Smooth muscle cell (in vitro differentiated cells): ENCODE measurements at regions not wholly inside any gene's neighbourhood (a gene's known extent, or its start where the extent isn't known, plus 50 kb on each side); places are given as distances from the start of the nearest gene placed in this dataset.
"Not testable (repeated sequence)": the region's sequence is repeated elsewhere in the genome, so short reads cannot be mapped to it uniquely, and the experiment has no call there.

Experiments used
- DNase-seq: peaks from one replicate; lab custom pipeline; 2025; ENCODE audit not compliant: unreplicated experiment; lab: John Stamatoyannopoulos, UW
- H2AFZ ChIP-seq: fragments of 200-600 bp; sonication (generic); 2 replicates; pipeline ENCODE4 v1.6.0; 2016; ENCODE audit warnings: antibody characterized with exemption, low read depth, mild to moderate bottlenecking
- H3F3A ChIP-seq: fragments of 200-600 bp; sonication (generic); 2 replicates; pipeline ENCODE4 v1.6.0; 2017; ENCODE audit warnings: antibody characterized with exemption, low read depth
- H3K27ac ChIP-seq: fragments of 200-600 bp; sonication (generic); 2 replicates; pipeline ENCODE4 v1.5.1; 2016; ENCODE audit warnings: low read depth, mild to moderate bottlenecking
- H3K27me3 ChIP-seq: fragments of 200-600 bp; sonication (generic); 2 replicates; pipeline ENCODE4 v1.6.1; 2016; ENCODE audit warnings: low read depth, mild to moderate bottlenecking
- H3K36me3 ChIP-seq: fragments of 200-600 bp; sonication (generic); 2 replicates; pipeline ENCODE4 v1.5.1; 2016; ENCODE audit warnings: low read depth
- H3K4me1 ChIP-seq: fragments of 200-600 bp; sonication (generic); 2 replicates; pipeline ENCODE4 v1.5.1; 2016; ENCODE audit warnings: low read depth
- H3K4me2 ChIP-seq: fragments of 200-600 bp; sonication (generic); 2 replicates; pipeline ENCODE4 v1.6.0; 2016; ENCODE audit warnings: mild to moderate bottlenecking
- H3K4me3 ChIP-seq: fragments of 200-600 bp; sonication (generic); 2 replicates; pipeline ENCODE4 v1.5.1; 2016; ENCODE audit warnings: mild to moderate bottlenecking
- H3K79me2 ChIP-seq: fragments of 200-600 bp; sonication (generic); 2 replicates; pipeline ENCODE4 v1.6.0; 2016; ENCODE audit warnings: low read depth, mild to moderate bottlenecking
- H3K9ac ChIP-seq: fragments of 200-600 bp; sonication (generic); 2 replicates; pipeline ENCODE4 v1.6.0; 2016; ENCODE audit warnings: low read depth
- H3K9me3 ChIP-seq: fragments of 200-600 bp; sonication (generic); replicated peaks from 2 replicates; pipeline ENCODE4 v1.5.1; 2016; ENCODE audit warnings: low read depth
- H4K20me1 ChIP-seq: fragments of 200-600 bp; sonication (generic); 2 replicates; pipeline ENCODE4 v1.6.0; 2016; ENCODE audit warnings: low read depth
- WGBS: methylation state at CpG from one replicate; pipeline ENCODE4 v1.1.7; 2016; ENCODE audit warnings: low lambda C conversion rate; 5-methylcytosine and 5-hydroxymethylcytosine counted together
- TF ChIP-seq, protein P1 (sequence below): fragments of 200-600 bp; sonication (generic); IDR thresholded peaks from 2 replicates; pipeline ENCODE4 v1.5.1; 2017; ENCODE audit warnings: borderline replicate concordance, mild to moderate bottlenecking, antibody characterized with exemption; ENCODE audit not compliant: insufficient read depth, poor library complexity, severe bottlenecking

GRCh38 chr11:90288212-90288821 is 65.5 kb upstream of the CHORDC1 start:
- Histone ChIP-seq H3K9ac (no peak overlapping the region), H3K27me3 (no peaks in the 10 kb centered on the region), H4K20me1 (no peaks in the 10 kb centered on the region)

DNA sequence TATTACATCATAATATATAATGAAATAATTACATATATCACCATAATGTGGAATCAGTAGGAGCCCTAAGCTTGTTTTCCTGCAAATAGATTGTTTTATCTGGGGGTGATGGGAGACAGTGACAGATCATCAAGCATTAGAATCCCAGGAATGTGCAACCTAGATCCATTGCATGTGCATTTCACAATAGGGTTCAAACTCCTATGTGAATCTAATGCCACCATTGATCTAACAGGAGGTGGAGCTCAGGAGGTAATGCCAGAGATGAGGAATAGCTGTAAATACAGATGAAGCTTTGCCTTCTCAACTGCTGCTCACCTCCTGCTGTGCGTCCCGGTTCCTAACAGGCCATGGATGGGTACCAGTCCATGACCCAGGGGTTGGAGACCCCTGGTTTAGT is 63.8 kb upstream of the CHORDC1 start:
- no peak overlapping the region for H3K4me3 ChIP-seq
- 87% methylated on average over 2 of the region's 2 CpGs for WGBS
- TF ChIP-seq, protein P1, sequence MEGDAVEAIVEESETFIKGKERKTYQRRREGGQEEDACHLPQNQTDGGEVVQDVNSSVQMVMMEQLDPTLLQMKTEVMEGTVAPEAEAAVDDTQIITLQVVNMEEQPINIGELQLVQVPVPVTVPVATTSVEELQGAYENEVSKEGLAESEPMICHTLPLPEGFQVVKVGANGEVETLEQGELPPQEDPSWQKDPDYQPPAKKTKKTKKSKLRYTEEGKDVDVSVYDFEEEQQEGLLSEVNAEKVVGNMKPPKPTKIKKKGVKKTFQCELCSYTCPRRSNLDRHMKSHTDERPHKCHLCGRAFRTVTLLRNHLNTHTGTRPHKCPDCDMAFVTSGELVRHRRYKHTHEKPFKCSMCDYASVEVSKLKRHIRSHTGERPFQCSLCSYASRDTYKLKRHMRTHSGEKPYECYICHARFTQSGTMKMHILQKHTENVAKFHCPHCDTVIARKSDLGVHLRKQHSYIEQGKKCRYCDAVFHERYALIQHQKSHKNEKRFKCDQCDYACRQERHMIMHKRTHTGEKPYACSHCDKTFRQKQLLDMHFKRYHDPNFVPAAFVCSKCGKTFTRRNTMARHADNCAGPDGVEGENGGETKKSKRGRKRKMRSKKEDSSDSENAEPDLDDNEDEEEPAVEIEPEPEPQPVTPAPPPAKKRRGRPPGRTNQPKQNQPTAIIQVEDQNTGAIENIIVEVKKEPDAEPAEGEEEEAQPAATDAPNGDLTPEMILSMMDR: no peak

More at GRCh38 chr11:90288212-90288821, 65.5 kb upstream of the CHORDC1 start:
- no peak overlapping the region for H3K4me2 ChIP-seq
- H3F3A ChIP-seq: no peaks in the 10 kb centered on the region
- H3K4me3 ChIP-seq: no peak overlapping the region
- no peaks in the 10 kb centered on the region for H3K79me2 ChIP-seq
- H2AFZ ChIP-seq: no peak overlapping the region
- no peak for DNase-seq
- H3K4me1 ChIP-seq: no peaks in the 10 kb centered on the region
- H3K9me3 ChIP-seq: no peaks in the 10 kb centered on the region
- H3K27ac ChIP-seq: no peak overlapping the region
- no peaks in the 10 kb centered on the region for H3K36me3 ChIP-seq
- 45% methylated on average over 3 of the region's 3 CpGs for WGBS
- TF ChIP-seq, protein P1: peak; percentile 60

DNA sequence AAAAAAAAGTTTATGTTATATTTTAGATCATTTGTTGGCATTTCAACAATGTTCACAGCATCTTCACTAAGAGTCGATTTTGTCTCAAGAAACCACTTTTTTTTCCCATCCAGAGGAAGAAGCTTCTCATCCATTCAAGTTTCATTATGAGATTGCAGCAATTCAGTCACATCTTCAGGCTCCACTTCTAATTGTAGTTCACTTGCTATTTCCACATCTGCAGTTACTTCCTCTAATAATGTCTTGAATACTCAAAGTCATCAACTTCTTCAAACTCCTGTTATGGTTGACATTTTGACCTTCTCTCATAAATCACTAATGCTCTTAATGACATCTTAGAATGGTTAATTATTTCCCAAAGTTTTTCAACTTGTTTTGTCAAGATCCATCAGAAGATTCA is 61.3 kb upstream of the CHORDC1 start:
- no peak overlapping the region for H3K27ac ChIP-seq

More for the DNA sequence above, 63.8 kb upstream of the CHORDC1 start:
- no peaks in the 10 kb centered on the region for H3K36me3 ChIP-seq
- no peaks in the 10 kb centered on the region for H3F3A ChIP-seq
- no peak overlapping the region for H2AFZ ChIP-seq
- H3K27me3 ChIP-seq: no peaks in the 10 kb centered on the region
- H3K4me1 ChIP-seq: no peaks in the 10 kb centered on the region
- H3K79me2 ChIP-seq: no peaks in the 10 kb centered on the region
- no peaks in the 10 kb centered on the region for H3K9me3 ChIP-seq
- H3K4me2 ChIP-seq: no peak overlapping the region
- no peak for DNase-seq
- H3K9ac ChIP-seq: no peak overlapping the region
- H3K27ac ChIP-seq: no peak overlapping the region
- no peaks in the 10 kb centered on the region for H4K20me1 ChIP-seq

GRCh38 chr11:90282551-90283071 is 59.8 kb upstream of the CHORDC1 start:
- not testable (repeated sequence) for H2AFZ ChIP-seq, H3K4me1 ChIP-seq, DNase-seq, H3K27ac ChIP-seq, H3K27me3 ChIP-seq, H3K79me2 ChIP-seq, H3K36me3 ChIP-seq, H3K9me3 ChIP-seq, H3F3A ChIP-seq, H3K9ac ChIP-seq, H4K20me1 ChIP-seq, H3K4me3 ChIP-seq, H3K4me2 ChIP-seq
- WGBS: 92% methylated on average over 13 of the region's 13 CpGs

More for the DNA sequence above, 61.3 kb upstream of the CHORDC1 start:
- Histone ChIP-seq H3K4me1 (no peaks in the 10 kb centered on the region), H3K4me3 (no peak overlapping the region), H4K20me1 (no peaks in the 10 kb centered on the region), H3K36me3 (no peaks in the 10 kb centered on the region), H3K79me2 (no peaks in the 10 kb centered on the region), H3K4me2 (no peak overlapping the region), H3F3A (no peaks in the 10 kb centered on the region), H3K27me3 (peaks cover 9% of the 10 kb centered on the region), H3K9ac (no peak overlapping the region), H2AFZ (no peak overlapping the region), H3K9me3 (no peaks in the 10 kb centered on the region)
- WGBS: 78% methylated on average over 1 of the region's 1 CpG
- DNase-seq: no peak
- TF ChIP-seq, protein P1: no peak
